GM12873 (cell line): ENCODE measurements at regions not wholly inside any gene's neighbourhood (a gene's known extent, or its start where the extent isn't known, plus 50 kb on each side); places are given as distances from the start of the nearest gene placed in this dataset.

Experiments
- CTCF ChIP-seq: IDR thresholded peaks from 2 replicates; pipeline ENCODE4 v1.5.1; 2012; ENCODE audit warnings: low read depth, mild to moderate bottlenecking, moderate library complexity, low read length, control low read depth; ENCODE audit not compliant: insufficient read depth; ENCODE audit errors: missing control alignments

GRCh38 chr14:48914382-48914781 lies 671.8 kb downstream of the RPS29 start:
- no peak for TF ChIP-seq CTCF

GRCh38 chr14:48900565-48900964 lies 685.6 kb downstream of the RPS29 start:
- TF ChIP-seq CTCF = no peak

- TF ChIP-seq CTCF = no peak
Measured at GRCh38 chr14:48890333-48890732, 695.8 kb downstream of the RPS29 start.

GRCh38 chr14:48876806-48877340 lies 709.3 kb downstream of the RPS29 start:
- no peak for TF ChIP-seq CTCF

- TF ChIP-seq CTCF = no peak
Measured at GRCh38 chr14:48874711-48875110, 711.5 kb downstream of the RPS29 start.

GRCh38 chr14:48857366-48857765 lies 728.8 kb downstream of the RPS29 start:
- TF ChIP-seq CTCF = no peak

GRCh38 chr14:48853159-48853558 lies 733.0 kb downstream of the RPS29 start:
- no peak for TF ChIP-seq CTCF
